BJ (cell line): ENCODE measurements at regions not wholly inside any gene's neighbourhood (a gene's known extent, or its start where the extent isn't known, plus 50 kb on each side); places are given as distances from the start of the nearest gene placed in this dataset.

Experiments used
- CTCF ChIA-PET: fragments of 350-600 bp; formaldehyde crosslinking; extraction: SDS; loops from one replicate; lab custom pipeline; 2021; ENCODE audit warnings: antibody characterized with exemption, inconsistent platforms; lab: Yijun Ruan, JAX
- POLR2A ChIA-PET: fragments of 300-600 bp; sonication (Branson Sonifier 250); formaldehyde crosslinking; extraction: SDS; loops from one replicate; lab custom pipeline; 2021; ENCODE audit warnings: antibody characterized with exemption; lab: Charles Lee
- DNase-seq: peaks from one replicate; pipeline ENCODE4 v3.0.0-alpha.2; 2011; ENCODE audit warnings: low read depth
- H3K27me3 ChIP-seq: 2 replicates; pipeline ENCODE4 v1.6.0; 2011; ENCODE audit warnings: low read length; ENCODE audit not compliant: control insufficient read depth, insufficient read depth
- H3K36me3 ChIP-seq: 2 replicates; pipeline ENCODE4 v1.5.1; 2011; ENCODE audit warnings: low read length; ENCODE audit not compliant: control insufficient read depth, insufficient read depth
- H3K4me3 ChIP-seq: 2 replicates; pipeline ENCODE4 v1.5.1; 2011; ENCODE audit warnings: low read depth, mild to moderate bottlenecking, control low read depth, low read length
- TF ChIP-seq, protein P1 (sequence below): IDR thresholded peaks from 2 replicates; pipeline ENCODE4 v1.5.1; 2011; ENCODE audit warnings: low read depth, mild to moderate bottlenecking, control low read depth, inconsistent platforms, low read length, moderate library complexity; ENCODE audit not compliant: insufficient read depth

DNA sequence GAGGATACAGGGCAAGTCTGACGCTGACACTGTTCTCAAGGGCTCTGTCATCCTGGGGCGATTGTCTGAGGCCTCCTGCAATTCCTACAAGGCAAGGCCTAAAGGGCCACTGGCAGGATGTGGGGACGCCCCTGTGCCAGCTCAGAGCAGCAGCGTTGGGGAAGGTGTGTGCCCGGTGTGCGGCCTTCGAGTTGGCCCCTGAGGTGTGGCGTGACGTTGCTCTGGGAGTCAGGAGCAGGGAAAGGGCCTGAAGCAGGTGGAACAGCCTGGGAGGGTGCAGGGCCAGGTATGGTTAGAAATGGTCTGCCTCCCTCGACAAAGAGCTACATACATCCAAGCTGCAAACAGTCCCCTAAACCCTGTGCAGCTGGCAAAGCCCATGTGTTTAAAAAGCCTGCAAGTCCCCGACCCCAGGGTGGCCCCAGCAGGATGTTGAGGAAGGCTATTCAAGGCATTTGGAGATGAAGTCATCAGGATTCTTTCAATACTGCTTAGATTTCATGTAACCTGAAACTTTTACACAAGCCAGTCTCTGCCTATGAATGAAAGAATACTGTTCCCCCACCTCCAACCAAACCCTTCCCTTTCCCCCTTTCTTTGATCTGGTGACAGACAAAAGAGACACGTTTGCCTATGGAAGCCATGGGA lies 142.5 kb upstream of the TNS3 start:
- peak; percentile 60 for DNase-seq
- TF ChIP-seq, protein P1, sequence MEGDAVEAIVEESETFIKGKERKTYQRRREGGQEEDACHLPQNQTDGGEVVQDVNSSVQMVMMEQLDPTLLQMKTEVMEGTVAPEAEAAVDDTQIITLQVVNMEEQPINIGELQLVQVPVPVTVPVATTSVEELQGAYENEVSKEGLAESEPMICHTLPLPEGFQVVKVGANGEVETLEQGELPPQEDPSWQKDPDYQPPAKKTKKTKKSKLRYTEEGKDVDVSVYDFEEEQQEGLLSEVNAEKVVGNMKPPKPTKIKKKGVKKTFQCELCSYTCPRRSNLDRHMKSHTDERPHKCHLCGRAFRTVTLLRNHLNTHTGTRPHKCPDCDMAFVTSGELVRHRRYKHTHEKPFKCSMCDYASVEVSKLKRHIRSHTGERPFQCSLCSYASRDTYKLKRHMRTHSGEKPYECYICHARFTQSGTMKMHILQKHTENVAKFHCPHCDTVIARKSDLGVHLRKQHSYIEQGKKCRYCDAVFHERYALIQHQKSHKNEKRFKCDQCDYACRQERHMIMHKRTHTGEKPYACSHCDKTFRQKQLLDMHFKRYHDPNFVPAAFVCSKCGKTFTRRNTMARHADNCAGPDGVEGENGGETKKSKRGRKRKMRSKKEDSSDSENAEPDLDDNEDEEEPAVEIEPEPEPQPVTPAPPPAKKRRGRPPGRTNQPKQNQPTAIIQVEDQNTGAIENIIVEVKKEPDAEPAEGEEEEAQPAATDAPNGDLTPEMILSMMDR, result 0 out of 2 replicates have a peak, but pooled peaks have one; percentile 1
- CTCF ChIA-PET, result interaction anchor here (1.1 to 1.4 kb wide), 3 partner anchors 9 to 13 kb away, joined by 4 read pairs; no protein-coding TSS in a partner anchor

DNA sequence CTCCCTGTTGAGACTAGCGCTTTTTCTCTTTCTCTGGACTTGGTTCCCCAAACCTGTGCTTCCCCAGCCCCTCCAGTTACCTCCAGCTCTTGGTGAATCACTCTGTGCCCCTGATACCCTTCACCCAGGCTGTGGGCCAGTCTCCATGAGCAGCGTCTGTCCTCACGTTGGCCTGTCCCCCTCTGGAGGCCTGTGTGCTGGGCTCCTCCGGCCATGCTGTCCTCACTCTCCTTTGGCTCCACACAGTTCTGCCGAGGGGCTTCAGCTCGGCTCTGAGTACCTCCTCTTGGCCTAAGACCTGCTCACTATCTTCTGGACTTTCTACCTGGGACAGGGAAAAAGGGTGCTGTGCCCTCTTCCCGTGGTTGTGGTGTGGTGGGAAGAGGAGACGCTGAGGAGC lies 140.2 kb upstream of the TNS3 start:
- ChIA-PET POLR2A (no interaction called here), CTCF (interaction anchor here (0.6 kb wide), 1 partner anchor 27 kb away, joined by 3 read pairs; no protein-coding TSS in a partner anchor)
- H3K36me3 ChIP-seq, result no peaks in the 10 kb centered on the region
- TF ChIP-seq, protein P1, result no peak
- H3K4me3 ChIP-seq, result no peak overlapping the region
- DNase-seq, result no peak
- no peaks in the 10 kb centered on the region for H3K27me3 ChIP-seq

More for the DNA sequence above, 142.5 kb upstream of the TNS3 start:
- no peaks in the 10 kb centered on the region for H3K36me3 ChIP-seq
- no peak overlapping the region for H3K4me3 ChIP-seq
- H3K27me3 ChIP-seq, result no peaks in the 10 kb centered on the region
- POLR2A ChIA-PET, result interaction anchor here (0.6 kb wide), 1 partner anchor 51 kb away, joined by 4 read pairs; no protein-coding TSS in a partner anchor

DNA sequence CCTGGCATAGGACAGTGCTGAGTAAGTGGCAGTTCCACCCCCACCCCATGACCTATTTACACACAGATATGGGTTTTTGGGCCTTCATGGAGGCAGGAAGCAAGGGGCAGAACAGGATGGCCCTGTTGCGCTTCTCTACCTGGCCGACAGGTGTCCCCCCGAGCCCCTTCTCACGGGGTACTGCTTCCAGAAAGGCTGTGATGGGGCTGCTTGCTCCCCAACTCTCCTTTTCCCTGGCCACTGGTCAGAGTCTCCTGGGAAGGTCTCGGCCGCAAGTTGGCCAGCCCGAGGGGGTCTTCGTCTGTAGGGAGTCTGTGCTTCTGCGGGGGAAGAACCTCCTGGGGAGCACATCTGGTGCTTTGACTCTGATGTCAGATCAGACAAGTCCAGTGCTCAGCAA lies 139.8 kb upstream of the TNS3 start:
- TF ChIP-seq, protein P1, result no peak
- POLR2A ChIA-PET, result no interaction called here
- CTCF ChIA-PET, result interaction anchor here (0.6 kb wide), 1 partner anchor 27 kb away, joined by 3 read pairs; no protein-coding TSS in a partner anchor
- no peak for DNase-seq
- H3K4me3 ChIP-seq, result no peak overlapping the region
- no peaks in the 10 kb centered on the region for H3K36me3 ChIP-seq
- H3K27me3 ChIP-seq, result no peaks in the 10 kb centered on the region

DNA sequence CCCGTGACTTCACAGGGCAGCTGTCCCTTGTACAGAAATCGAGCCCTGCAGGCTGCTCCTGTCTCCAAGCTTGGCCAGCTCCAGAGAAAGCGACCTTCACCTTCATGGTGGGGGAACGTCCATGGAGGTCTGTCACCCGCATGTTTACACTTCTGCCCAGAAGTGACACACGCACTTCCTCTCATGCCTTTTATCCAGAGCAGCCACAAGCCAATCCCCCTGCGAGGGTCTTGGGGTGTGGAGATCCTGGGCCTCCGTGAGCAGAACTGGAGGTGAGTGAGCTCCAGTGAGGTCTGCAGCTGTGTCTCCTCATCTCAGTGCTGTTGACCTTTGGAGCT lies 139.0 kb upstream of the TNS3 start:
- ChIA-PET CTCF (no interaction called here), POLR2A (no interaction called here)
- no peaks in the 10 kb centered on the region for H3K27me3 ChIP-seq
- H3K36me3 ChIP-seq, result no peaks in the 10 kb centered on the region
- DNase-seq, result no peak
- H3K4me3 ChIP-seq, result no peak overlapping the region
- TF ChIP-seq, protein P1, result no peak

DNA sequence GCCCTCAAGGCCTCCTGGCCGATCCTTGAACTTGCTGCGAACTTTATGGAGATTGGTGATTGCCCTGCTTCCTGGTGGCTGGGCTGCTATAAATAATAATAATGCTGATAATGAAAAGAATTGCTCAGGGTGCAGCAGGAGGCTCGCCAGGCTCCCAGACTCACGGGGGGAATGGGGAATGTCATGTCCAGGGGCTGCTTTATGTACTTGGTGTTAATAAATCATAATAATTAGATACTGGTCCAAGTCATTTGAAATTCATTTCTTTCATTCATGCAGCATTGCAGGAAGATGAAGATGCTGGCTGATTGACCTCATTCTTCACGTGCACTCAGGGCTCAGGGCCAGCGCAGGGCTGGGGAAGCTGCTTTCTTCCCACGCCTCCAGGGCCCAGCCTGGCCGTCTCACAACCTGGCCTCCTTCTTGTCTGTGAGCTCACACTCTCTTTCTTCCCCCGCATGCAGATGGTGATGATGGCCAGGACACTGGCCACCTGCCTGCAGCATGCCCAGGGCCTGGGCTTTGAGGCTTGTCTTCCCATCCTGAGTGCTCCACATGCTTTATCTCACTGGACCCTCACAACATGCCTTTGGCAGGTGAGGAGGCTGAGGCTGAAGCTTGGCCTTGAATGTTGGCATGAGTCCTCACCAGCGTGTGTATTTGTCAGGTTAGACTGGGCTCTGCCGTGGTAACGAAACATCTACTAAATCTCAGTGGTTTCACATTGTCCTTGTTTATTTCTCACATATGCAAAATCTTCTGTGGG lies 138.4 kb upstream of the TNS3 start:
- DNase-seq, result peak; percentile 48
- ChIA-PET CTCF (no interaction called here), POLR2A (interaction anchor here (0.7 kb wide), 1 partner anchor 223 kb away, joined by 3 read pairs; no protein-coding TSS in a partner anchor)
- H3K36me3 ChIP-seq, result no peaks in the 10 kb centered on the region
- no peaks in the 10 kb centered on the region for H3K27me3 ChIP-seq
- no peak overlapping the region for H3K4me3 ChIP-seq
- TF ChIP-seq, protein P1, result no peak
